GM18867 (cell line): ENCODE measurements at regions not wholly inside any gene's neighbourhood (a gene's known extent, or its start where the extent isn't known, plus 50 kb on each side); places are given as distances from the start of the nearest gene placed in this dataset.

Experiments
- ATAC-seq: cut with Tn5 transposase; IDR thresholded peaks from one replicate; pipeline ENCODE4 v1.9.1; 2021; ENCODE audit warnings: mild to moderate bottlenecking, moderate library complexity; ENCODE audit not compliant: unreplicated experiment

DNA sequence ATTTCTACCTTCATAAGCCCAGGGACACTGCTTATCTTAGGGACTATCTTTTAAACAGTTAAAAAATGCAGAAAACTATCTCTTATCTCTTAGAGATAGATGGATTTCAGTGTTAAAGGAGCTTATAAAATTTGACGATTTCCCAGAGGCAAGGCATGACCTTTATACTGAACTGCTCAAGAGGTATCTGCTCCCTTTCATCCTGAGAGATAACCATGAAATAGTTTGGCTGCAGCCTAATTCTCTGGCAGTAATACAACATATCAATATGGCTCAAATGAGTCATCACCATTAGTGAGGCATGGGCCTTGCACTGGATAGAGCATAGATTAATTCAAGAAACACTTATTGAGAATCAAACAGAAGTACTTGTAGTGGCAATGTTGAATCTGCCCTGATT, 348.2 kb upstream of the GRIA3 start:
- ATAC-seq = no peak

DNA sequence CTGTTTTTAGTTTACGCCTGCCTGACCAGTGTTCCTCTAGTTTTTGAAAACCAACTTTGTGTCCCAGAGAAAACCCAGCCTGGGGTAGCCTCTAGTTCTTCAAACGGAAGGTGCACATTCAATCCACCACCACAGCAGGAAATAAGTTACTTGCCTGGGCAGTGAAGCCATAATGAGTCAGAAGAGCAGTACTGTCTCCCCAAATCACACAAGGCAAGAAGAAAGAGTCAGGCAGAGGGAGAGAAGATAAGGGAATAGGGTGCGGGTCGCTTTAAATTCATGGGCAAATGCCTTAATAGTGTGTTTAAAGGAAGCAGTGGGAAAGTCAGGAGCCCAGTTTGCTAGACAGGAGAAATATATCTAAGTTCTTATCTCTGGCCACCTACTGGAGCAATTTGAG, 333.8 kb upstream of the GRIA3 start:
- no peak for ATAC-seq

DNA sequence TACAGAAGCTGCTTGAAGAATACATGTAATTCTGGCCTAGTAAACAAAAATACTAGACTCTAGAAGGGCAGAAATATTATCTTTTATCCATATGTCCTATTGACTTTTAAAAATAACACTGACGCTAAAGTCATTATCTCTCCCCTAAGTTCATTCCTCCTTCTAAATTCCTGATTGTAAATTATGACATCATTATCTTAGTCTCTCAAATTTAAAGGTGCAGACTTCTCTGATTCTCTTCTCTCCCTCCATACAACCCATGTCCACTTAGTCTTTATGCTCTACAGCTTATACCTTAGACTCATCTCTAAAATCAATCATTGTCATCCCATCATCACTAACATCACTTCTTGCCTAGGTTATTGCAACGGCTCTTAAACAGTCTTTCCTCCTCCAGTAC, 327.9 kb upstream of the GRIA3 start:
- ATAC-seq = no peak

DNA sequence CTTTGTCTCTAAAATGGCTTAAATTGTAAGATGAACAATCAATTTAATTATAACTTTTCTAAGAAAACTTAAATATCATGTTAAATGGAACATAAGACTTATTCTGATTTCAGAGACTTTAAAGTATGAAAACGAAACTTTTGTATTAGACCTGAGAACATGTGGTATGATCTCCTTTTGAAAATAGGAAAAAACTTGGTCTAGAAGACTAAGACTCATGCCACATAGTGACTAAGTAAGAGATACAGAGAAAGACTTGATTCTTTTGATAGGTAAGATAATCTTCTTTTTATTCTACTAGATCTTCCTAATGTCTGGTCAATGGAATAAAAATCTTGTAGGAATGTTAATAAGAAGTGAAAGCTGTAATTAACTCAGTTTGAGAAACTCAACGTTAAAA, 326.3 kb upstream of the GRIA3 start:
- no peak for ATAC-seq

DNA sequence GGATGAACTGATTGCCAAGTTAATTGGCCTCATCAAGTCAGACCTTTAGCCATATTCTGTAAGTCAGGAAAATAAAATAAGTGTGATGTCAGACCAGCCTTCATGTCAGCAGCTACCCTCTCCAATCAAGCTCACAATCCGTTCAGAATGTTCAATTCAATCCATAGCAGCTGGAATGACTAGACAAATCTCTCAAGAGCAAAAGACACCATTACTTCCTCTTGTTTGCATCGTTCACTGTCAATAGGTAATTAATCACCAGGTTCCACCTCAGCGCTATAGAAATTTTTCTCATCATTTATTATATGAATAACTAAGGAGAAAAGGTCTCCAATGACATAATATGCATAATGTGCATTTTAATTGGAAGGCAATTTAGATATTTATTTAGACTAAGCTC, 321.0 kb upstream of the GRIA3 start:
- no peak for ATAC-seq

DNA sequence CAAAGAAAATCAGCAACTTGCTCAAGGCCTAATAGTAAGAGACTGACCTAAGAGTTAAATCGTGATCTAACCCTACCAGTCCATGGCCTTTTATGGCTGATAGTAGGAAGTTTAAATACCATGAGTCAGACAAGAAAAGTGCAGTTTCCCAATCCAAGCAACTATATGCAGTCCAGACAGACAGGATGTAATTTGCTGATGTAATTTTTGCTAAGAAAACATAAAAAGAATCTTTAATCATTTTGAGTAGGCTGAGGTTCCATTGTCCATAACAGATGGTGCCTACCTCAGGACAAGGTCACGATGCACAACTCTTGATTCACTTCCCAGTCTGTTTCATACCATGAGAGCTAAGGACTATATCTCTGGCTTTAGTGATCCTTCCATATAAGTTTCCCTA, 317.5 kb upstream of the GRIA3 start:
- ATAC-seq = no peak

DNA sequence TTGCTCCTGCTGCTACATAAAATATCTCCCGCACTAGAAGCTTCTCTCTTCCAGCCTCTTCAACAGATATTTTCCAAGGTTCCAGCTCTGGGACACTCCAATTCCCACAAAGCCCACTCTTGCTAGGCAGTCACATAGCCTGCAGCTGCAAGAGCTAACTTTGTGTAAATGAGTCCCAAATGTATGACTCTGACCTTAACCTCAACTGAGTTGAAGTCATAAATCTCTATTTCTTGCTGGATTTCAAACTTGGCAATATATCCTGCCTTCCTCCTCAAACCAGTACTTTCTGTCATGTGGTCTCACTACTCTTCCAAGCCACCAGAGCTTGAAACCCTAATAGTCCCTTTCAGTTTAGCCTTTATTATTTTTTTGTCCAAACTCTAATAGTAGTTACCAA, 315.4 kb upstream of the GRIA3 start:
- ATAC-seq = no peak

DNA sequence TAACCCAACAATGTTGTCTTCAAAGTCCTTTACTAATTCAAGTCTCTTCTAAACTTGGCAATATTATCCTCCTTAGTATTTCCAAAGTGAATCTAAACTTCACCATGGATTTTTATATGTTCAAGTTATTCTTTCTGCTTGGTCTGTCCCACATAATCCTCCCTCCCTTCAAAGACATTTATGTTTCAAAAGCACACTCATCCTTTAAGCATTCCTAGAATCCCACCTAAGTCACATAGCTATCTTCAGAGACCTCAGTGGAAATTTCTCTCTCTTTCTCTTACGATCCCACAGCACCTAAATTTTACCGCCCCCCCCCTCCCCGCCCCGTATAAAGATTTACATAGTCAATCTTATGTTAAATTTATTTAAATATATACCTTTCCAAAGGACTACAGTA, 314.9 kb upstream of the GRIA3 start:
- ATAC-seq = no peak

DNA sequence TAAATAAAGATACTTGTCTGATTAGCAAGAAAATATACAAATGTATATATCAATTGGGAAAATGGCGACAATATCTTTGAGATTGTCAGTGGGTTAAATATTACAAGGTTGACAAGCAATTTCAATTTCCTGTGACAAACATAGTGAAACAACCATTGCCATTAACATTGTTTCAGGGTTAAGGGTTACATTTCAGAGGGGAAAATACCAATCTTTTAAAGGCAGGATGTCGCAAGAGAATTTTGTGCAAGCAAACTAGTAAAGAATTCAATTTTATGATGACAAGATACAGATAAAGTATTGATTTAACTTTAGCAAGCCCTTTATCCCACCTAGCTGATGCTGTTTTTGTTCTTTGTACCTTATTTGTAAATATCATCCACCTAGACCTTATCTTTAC, 305.8 kb upstream of the GRIA3 start:
- no peak for ATAC-seq

DNA sequence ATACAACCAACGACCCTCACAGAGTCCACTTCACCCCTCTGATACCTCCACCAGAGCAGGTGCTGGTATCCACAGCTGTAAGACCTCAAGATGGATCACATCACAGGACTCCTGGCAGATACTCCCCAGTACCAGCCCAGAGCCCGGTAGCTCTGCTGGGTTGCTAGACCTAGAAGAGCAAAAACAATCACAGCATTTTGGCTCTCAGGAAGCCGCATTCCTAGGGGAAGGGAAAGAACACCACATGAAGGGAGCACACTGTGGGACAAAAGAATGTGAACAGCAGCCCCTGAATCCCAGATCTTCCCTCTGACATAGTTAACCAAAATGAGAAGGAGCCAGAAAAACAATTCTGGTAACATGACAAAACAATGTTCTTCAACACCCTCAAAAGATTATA, 303.1 kb upstream of the GRIA3 start:
- ATAC-seq = no peak

DNA sequence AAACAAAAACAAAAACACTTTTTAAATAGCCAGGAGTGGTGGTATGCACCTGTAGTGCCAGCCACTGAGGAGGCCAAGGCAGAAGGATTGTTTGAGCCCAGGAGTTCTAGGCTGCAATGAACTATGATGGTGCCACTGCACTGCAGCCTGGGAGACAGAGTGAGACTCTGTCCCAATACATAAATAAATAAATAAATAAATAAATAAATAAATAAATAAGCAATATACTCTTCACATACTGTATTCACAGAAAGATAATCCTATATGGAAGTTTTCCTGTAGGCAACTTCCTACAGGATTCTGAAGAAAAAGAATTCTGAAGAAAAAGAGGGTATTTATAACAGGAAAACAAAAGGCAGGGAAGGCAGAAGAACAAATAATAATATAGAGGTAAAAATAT, 293.3 kb upstream of the GRIA3 start:
- no peak for ATAC-seq

DNA sequence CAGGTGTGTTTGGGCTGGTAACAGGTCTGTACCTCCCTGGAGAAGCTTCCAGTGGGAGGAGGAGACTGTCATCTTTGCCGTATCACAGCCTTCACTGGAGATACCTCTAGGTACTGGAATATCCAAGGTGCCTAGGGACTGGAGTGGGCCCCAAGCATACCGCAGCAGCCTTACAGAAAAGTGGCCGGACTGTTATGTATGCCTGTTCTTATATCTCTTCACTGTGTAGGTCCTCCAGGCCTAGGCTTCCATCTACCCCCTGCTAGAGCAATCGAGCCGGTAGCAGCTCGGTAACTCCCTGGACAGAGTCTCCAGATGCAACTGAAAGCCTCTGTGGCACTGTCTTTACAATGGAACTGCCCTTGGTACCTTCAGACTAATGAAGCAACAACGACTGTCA, 277.4 kb upstream of the GRIA3 start:
- no peak for ATAC-seq

DNA sequence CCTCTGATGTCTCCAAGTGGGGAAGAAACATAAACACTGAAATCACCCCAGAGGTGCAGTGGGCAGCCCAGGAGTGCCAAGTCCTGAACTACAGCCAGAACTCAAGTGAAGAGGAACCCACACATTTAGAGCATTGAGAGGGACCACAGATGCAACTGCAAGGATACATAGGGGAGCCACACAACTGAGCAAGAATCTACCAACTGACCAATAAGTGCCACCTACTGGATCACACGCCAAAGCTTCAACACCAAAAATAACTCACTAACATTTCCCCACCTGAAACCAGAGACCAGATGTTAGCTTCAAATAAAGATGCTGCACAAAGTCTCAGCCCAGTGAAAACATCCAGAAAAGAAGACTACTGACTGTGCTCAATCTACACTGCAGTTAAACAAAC, 276.7 kb upstream of the GRIA3 start:
- no peak for ATAC-seq

DNA sequence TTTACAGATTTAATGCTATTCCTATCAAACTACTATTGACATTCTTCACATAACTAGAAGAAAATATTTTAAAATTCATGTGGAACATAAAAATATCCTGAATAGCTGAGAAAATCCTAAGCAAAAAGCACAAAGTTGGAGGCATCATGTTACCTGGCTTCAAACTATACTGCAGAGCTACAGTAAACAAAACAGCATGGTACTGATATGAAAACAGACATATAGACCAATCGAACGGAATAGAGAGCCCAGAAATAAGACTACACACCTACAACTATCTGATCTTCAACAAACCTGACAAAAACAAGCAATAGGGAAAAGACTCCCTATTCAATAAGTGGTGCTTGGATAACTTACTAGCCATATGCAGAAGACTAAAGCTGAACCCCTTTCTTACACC, 273.4 kb upstream of the GRIA3 start:
- ATAC-seq = no peak

DNA sequence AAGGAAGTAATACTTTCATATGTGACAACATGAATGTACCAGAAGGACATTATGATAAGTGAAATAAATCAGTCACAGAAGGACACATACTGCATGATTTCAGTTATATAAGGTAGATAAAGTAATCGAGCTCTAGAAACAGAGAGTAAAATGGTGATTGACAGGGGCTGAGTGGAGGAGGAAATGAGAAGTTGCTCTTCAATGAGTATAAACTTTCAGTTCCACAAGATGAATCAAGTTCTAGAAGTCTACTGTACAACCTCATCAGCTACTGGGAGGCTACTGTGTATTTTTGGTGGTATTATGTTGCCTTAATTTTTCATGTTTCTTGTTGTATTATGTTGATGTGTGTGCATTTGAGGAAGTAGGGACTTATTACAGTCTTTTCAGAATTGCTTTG, 270.9 kb upstream of the GRIA3 start:
- peak; percentile 41 for ATAC-seq

DNA sequence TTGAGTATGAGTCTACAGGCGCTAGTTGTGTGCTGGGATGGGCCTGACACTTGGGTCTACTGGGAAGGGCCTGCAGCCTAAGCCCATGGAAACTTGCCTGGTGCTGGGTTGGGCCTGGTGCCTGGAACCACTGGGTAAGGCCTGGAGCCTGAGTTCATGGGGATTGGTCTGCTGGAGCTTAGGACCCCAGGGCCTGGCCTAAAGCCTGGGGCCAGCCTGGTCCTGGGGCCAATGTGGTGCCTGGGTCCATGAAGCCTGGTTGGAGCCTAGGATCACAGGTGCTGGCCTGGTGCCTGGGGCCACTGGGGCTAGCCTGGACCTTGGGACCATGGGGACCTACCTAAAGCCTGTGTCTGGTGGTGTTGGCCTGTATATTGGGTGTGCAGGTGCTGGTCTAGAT, 270.3 kb upstream of the GRIA3 start:
- no peak for ATAC-seq

DNA sequence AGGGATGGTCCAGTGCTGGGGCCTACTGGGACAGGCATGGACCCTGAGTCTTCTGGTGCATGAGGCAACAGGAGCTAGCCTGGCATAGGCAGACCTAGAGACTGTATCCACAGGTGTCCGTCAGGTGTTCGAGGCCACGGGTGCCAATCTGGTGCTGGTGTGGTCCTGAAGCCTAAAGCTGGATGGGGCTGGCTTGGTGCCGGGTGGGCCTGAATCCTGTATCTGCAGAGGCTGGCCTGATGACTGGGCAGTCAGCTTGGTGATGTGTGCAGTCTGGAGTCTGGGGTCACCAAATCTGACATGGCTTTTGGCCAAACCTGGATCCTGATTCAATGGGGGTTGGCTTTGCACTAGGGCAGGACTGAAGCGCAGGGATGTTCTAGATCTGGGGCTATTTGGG, 269.8 kb upstream of the GRIA3 start:
- no peak for ATAC-seq

DNA sequence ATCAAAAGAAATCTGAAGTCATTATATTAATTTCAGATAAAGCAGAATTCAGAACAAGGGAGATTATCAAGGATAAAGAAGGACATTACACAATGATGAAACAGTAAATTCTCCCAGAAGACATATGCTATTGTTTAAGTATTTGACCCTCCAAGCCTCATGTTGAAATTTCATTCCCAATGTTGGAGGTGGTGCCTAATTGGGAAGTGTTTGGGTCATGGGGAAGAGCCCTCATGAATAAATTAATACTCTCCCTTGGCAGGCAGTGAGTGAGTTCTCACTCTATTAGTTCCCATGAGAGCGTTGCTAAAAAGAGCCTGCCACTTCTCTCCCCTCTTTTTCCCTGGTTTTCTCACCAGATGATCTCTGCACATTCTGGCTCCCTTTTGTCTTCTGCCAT, 249.9 kb upstream of the GRIA3 start:
- ATAC-seq = no peak

DNA sequence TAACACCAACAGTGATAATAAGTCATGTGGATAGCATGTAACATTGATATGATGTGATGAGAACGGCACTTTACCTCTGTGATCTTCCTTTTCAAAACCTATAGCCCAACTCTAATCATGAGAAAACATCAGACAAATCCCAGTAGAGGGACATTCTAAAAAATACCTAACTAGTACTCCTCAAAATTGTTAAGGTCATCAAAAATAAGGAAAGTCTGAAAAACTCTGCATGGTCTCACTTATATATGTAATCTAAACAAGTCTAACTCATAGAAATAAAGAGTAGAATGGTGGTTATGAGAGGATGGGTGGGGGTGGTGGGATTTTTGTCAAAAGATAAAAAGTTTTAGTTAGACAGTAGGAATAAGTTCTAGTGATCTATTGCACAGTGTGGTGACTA, 243.9 kb upstream of the GRIA3 start:
- ATAC-seq = no peak

DNA sequence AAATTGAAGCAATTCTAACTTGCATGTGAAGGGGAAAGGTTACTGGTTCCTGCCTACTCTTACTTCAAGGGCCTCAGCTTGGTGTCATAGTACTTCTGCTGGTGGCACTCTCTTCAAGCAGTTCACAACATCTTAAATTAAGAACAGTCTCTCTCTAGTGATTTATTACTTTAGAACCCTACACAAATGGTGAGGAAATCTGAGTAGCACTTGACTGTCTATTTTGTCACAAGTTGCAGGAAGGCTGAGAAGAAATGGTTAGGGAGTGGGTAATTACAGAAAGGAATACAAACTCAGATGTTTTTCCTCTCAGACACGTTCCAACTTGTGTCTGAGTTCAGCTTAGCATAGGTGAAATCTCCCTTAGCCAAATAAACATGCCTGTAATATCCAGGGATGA, 242.3 kb upstream of the GRIA3 start:
- no peak for ATAC-seq

DNA sequence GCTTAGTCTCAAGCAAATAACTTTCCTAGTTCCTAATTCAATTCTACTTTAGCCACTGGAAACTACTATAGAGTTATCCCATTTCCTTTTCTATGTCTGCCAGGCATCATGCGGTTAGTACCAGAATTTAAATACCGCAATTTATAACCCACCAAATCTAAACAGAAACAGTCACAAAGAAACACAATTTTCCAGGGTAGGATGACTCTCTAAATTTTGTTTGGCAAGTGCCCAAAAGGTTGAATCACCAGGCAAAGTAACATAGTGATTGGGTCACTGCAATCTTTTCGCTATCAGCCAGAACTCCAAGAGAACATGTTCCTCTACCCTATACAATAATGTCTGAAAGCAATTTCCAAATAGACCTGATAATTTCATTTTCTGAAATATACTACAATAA, 240.2 kb upstream of the GRIA3 start:
- no peak for ATAC-seq

DNA sequence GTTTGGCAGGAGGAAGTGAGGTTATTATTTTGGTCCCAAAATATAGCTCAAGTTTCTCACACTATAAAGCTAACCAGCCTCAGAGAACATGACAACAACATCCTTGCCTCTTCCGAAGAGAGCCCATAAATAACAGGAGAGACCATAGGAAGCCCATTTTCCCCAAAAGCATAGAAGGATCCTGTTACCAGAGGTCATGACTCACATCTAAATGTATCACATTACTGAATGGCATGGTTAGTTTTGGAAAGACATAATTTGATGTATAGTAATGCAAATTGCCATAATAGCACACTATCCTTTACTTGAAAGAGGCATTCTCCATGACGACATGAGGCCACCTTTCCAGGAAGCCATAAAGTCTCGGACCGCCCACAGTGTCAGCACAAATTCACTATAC, 238.8 kb upstream of the GRIA3 start:
- no peak for ATAC-seq

DNA sequence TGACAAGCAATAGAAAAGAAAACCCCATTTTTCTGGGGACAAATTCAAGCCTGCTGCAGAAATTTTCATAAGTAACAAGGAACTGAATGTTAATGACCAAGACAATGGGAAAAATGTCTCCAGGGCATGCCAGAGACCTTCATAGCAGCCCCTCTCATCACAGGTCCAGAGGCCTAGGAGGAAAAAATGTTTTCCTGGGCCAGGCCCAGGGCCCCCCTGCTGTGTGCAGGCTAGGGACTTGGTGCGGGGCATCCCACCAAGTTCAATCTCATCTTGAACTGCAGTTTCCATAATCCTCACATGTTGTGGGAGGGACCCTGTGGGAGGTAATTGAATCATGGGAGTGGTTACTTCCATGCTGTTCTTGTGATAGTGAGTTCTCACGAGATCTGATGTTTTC, 211.5 kb upstream of the GRIA3 start:
- ATAC-seq = no peak

DNA sequence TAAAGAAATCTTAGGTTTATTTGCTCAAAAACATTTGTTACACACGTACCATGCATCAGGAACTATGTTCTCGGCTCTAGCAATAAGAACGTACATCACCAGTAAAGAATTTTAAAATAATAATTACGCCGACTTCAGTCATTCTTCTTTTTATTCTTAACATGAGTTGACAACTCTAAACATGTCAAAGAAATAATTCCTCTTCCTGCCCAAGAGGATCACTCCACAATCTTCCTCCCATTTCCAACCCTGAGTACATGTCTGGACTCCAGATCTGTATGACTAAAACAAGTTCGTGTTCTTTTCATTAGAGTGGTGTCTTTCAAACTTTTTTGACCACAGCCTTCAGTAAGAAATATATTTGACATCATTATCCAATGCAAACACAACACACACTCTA, 201.6 kb upstream of the GRIA3 start:
- ATAC-seq = no peak
